GM18505 (cell line): ENCODE measurements at regions not wholly inside any gene's neighbourhood (a gene's known extent, or its start where the extent isn't known, plus 50 kb on each side); places are given as distances from the start of the nearest gene placed in this dataset.
A peak's percentile ranks its signal among the peaks of the same experiment; 100 is the strongest.
"Not testable (repeated sequence)": the region's sequence is repeated elsewhere in the genome, so short reads cannot be mapped to it uniquely, and the experiment has no call there.

Experiments
- ATAC-seq: cut with Tn5 transposase; IDR thresholded peaks from one replicate; pipeline ENCODE4 v1.9.1; 2021; ENCODE audit not compliant: unreplicated experiment
- POLR2A ChIP-seq: IDR thresholded peaks from 4 replicates; pipeline ENCODE4 v1.6.1; 2011; ENCODE audit warnings: borderline replicate concordance; ENCODE audit not compliant: insufficient read depth, insufficient read length; ENCODE audit errors: extremely low read depth

- no peak for TF ChIP-seq POLR2A
- no peak for ATAC-seq
Observed at GRCh38 chr18:66083078-66083477, 332.3 kb downstream of the CDH7 start.

GRCh38 chr18:66078925-66079800 is 328.4 kb downstream of the CDH7 start:
- no peak for TF ChIP-seq POLR2A
- ATAC-seq = no peak

GRCh38 chr18:66077066-66077465 is 326.3 kb downstream of the CDH7 start:
- no peak for TF ChIP-seq POLR2A
- no peak for ATAC-seq

- ATAC-seq = no peak
- no peak for TF ChIP-seq POLR2A
Observed at GRCh38 chr18:66066191-66066590, 315.4 kb downstream of the CDH7 start.

GRCh38 chr18:66048406-66048805 is 297.6 kb downstream of the CDH7 start:
- no peak for ATAC-seq

GRCh38 chr18:66046032-66046602 is 295.3 kb downstream of the CDH7 start:
- ATAC-seq = peak; percentile 88

More at GRCh38 chr18:66048406-66048805, 297.6 kb downstream of the CDH7 start:
- TF ChIP-seq POLR2A = no peak

GRCh38 chr18:66043009-66043408 is 292.2 kb downstream of the CDH7 start:
- no peak for TF ChIP-seq POLR2A
- no peak for ATAC-seq

More at GRCh38 chr18:66046032-66046602, 295.3 kb downstream of the CDH7 start:
- TF ChIP-seq POLR2A = no peak

- no peak for TF ChIP-seq POLR2A
- ATAC-seq = no peak
Observed at GRCh38 chr18:66013969-66014368, 263.2 kb downstream of the CDH7 start.

GRCh38 chr18:66011916-66012315 is 261.1 kb downstream of the CDH7 start:
- no peak for ATAC-seq
- no peak for TF ChIP-seq POLR2A

GRCh38 chr18:66005831-66006588 is 255.2 kb downstream of the CDH7 start:
- TF ChIP-seq POLR2A = no peak
- ATAC-seq = no peak

GRCh38 chr18:65998971-65999700 is 248.3 kb downstream of the CDH7 start:
- ATAC-seq = not testable (repeated sequence)

- no peak for ATAC-seq
- no peak for TF ChIP-seq POLR2A
Observed at GRCh38 chr18:65995206-65995605, 244.4 kb downstream of the CDH7 start.

GRCh38 chr18:65994302-65994701 is 243.5 kb downstream of the CDH7 start:
- TF ChIP-seq POLR2A = no peak
- no peak for ATAC-seq

- no peak for TF ChIP-seq POLR2A
- no peak for ATAC-seq
Observed at GRCh38 chr18:65990944-65991708, 240.3 kb downstream of the CDH7 start.
